HEK293T (cell line): ENCODE measurements at regions not wholly inside any gene's neighbourhood (a gene's known extent, or its start where the extent isn't known, plus 50 kb on each side); places are given as distances from the start of the nearest gene placed in this dataset.

Source experiments
- BHLHE40 ChIP-seq: fragments of 450-650 bp; IDR thresholded peaks from 2 replicates; pipeline ENCODE4 v1.6.1; 2016; ENCODE audit warnings: mild to moderate bottlenecking, moderate library complexity, borderline replicate concordance
- L3MBTL2 ChIP-seq: fragments of 450-650 bp; conservative IDR thresholded peaks from 2 replicates; pipeline ENCODE4 v1.6.1; 2016; ENCODE audit warnings: mild to moderate bottlenecking
- LEF1 ChIP-seq: fragments of 450-650 bp; IDR thresholded peaks from 2 replicates; pipeline ENCODE4 v1.6.1; 2017; ENCODE audit warnings: mild to moderate bottlenecking, borderline replicate concordance
- NFRKB ChIP-seq: fragments of 450-650 bp; IDR thresholded peaks from 2 replicates; pipeline ENCODE4 v1.6.1; 2016; ENCODE audit warnings: mild to moderate bottlenecking, moderate library complexity
- SP1 ChIP-seq: fragments of 450-650 bp; IDR thresholded peaks from 2 replicates; pipeline ENCODE4 v1.6.1; 2017

DNA sequence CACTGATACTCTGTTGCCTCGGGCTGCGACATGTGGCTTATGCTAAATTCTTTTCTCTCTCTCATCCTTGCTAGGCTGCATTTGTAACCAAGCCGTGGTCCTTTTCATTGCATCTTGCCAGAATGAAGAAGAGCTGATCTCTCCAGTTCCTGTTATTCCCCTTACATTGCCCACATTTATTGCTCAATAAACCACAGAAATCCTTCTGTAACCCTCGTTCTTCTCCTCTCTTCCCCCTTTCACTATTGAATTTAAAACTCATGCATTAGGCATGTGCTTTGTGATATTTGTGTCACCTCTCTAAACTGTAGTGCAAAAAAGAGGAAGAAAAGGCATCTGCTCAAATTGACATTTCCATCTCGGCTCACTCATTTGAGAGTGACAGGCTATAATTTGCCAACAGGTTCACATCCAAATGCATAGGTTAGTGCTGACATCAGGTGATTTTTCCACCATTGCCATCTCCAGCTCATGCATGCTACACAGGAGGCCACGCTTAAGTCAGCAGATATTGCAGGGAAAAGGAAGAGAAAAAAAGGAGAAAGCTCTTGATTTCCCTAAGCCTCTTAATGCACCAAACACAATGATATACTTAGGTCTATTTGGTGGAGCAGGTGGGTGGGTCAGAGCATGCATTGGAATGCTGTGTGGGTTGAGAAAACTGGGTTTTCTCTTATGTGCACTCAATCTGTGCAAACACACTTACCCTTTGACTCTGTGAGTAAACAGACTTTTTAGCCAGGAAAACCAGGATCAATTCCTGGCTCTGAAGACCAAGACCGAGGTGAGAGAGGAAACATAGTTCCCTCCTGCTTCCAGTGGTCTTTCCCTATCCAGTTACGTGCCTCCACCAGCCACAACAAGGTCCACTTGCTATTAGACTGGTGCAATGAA lies 642.7 kb downstream of the HS3ST4 start:
- TF ChIP-seq SP1 (no peak), L3MBTL2 (no peak), LEF1 (no peak), NFRKB (no peak), BHLHE40 (no peak)
